HEK293 (cell line): ENCODE measurements at regions not wholly inside any gene's neighbourhood (a gene's known extent, or its start where the extent isn't known, plus 50 kb on each side); places are given as distances from the start of the nearest gene placed in this dataset.

ENCODE experiments used
- RBAK ChIP-seq: fragments of 450-650 bp; formaldehyde crosslinking; IDR thresholded peaks from 2 replicates; pipeline ENCODE4 v1.5.1; 2016; ENCODE audit warnings: missing biosample characterization, missing genetic modification characterization
- ZNF266 ChIP-seq: fragments of 450-650 bp; formaldehyde crosslinking; IDR thresholded peaks from 2 replicates; pipeline ENCODE4 v1.5.1; 2016; ENCODE audit warnings: missing biosample characterization, missing genetic modification characterization, low read depth
- ZNF398 ChIP-seq: fragments of 450-650 bp; formaldehyde crosslinking; IDR thresholded peaks from 2 replicates; pipeline ENCODE4 v1.5.1; 2017; ENCODE audit warnings: missing biosample characterization, missing genetic modification characterization

DNA sequence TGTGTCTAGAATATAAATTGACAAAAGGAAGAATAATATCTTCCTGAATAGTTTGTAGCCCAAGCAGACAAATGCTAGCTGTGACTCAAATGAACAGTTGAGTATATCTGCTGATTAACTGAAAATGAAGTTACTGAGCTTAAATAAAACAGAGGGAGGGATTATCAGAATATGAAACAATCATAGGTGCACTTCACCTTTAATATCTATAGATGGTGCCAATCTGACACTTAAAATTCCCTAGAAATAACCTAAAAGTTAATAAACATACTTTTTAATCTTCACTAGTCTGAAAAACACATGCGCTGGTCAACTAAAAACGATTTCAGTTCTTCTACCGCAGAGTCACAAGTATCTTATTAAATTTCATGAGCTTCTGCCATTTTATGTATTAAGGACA lies 280.8 kb upstream of the RASA1 start:
- no peak for TF ChIP-seq ZNF398
- no peak for TF ChIP-seq RBAK (tag by site-specific recombination)
- no peak for TF ChIP-seq ZNF266
